OCI-LY1 (cell line): ENCODE measurements at regions not wholly inside any gene's neighbourhood (a gene's known extent, or its start where the extent isn't known, plus 50 kb on each side); places are given as distances from the start of the nearest gene placed in this dataset.

Experiments
- EZH2 ChIP-seq: fragments of 200-600 bp; sonication (generic), shearing (Covaris generic); IDR thresholded peaks from 2 replicates; pipeline ENCODE4 v1.8.0; 2017; ENCODE audit warnings: borderline replicate concordance, mixed run types, mild to moderate bottlenecking, antibody characterized with exemption, low read length, moderate library complexity, mixed read lengths
- TF ChIP-seq, protein P1 (sequence below): fragments of 200-600 bp; sonication (generic), shearing (Covaris generic); IDR thresholded peaks from 2 replicates; pipeline ENCODE4 v1.5.1; 2017; ENCODE audit warnings: mild to moderate bottlenecking, antibody characterized with exemption, low read length, moderate library complexity, mixed read lengths

DNA sequence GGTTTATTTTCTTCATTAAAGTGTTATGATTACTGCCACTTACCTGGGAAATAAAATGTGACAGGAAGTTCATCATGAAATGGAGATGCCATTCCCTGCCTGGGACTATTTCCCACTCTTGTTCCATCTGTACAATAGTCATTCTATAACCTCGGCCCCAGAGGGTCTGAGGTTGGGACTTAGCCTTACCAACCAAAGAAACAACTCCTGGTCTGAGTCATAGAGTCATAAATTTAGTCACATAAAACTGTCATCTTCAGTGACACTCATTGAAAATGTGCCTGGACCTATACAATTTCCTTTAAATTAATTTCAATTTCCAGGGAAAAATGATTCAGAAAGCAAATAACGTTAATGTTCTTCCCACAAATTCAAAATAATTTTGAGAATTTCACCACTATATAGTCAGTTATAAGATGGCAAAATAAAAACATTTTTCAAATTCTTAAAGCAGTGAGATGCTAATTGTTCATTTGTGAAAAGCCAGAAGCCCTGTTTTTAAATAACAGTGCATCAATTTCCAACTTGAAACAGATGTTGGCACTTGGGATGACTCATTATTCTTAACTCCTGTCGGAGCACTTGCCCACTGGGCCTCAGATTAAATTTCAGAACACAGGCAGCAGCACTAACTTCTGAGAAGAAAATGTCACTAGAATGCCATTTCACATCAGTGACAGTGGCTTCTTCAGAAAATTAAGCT, 201.2 kb upstream of the SMLR1 start:
- TF ChIP-seq, protein P1, sequence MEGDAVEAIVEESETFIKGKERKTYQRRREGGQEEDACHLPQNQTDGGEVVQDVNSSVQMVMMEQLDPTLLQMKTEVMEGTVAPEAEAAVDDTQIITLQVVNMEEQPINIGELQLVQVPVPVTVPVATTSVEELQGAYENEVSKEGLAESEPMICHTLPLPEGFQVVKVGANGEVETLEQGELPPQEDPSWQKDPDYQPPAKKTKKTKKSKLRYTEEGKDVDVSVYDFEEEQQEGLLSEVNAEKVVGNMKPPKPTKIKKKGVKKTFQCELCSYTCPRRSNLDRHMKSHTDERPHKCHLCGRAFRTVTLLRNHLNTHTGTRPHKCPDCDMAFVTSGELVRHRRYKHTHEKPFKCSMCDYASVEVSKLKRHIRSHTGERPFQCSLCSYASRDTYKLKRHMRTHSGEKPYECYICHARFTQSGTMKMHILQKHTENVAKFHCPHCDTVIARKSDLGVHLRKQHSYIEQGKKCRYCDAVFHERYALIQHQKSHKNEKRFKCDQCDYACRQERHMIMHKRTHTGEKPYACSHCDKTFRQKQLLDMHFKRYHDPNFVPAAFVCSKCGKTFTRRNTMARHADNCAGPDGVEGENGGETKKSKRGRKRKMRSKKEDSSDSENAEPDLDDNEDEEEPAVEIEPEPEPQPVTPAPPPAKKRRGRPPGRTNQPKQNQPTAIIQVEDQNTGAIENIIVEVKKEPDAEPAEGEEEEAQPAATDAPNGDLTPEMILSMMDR = no peak
- no peak for TF ChIP-seq EZH2
